ENCODE measurements at regions not wholly inside any gene's neighbourhood (a gene's known extent, or its start where the extent isn't known, plus 50 kb on each side); places are given as distances from the start of the nearest gene placed in this dataset.
"Not testable (repeated sequence)": the region's sequence is repeated elsewhere in the genome, so short reads cannot be mapped to it uniquely, and the experiment has no call there.

DNA sequence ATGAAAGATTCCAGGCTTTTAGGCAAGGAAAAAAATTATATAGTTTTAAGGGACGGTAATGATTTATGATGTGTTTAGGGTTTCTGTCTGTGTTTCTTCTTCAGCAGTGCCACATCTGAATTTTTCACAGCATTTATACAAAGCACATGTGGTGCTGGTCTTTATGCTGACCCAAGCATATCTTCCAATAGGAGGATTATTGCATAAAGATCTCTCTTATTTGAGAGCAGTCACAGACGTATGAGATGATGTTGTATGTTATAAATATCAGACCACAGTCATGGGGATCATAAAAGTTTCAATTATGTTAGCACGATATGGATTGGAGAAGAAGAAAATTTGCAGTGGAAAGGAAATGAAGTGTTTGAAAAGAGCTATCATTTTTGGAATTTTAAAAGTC lies 150.9 kb downstream of the RASEF start:
- TF ChIP-seq, protein P1, sequence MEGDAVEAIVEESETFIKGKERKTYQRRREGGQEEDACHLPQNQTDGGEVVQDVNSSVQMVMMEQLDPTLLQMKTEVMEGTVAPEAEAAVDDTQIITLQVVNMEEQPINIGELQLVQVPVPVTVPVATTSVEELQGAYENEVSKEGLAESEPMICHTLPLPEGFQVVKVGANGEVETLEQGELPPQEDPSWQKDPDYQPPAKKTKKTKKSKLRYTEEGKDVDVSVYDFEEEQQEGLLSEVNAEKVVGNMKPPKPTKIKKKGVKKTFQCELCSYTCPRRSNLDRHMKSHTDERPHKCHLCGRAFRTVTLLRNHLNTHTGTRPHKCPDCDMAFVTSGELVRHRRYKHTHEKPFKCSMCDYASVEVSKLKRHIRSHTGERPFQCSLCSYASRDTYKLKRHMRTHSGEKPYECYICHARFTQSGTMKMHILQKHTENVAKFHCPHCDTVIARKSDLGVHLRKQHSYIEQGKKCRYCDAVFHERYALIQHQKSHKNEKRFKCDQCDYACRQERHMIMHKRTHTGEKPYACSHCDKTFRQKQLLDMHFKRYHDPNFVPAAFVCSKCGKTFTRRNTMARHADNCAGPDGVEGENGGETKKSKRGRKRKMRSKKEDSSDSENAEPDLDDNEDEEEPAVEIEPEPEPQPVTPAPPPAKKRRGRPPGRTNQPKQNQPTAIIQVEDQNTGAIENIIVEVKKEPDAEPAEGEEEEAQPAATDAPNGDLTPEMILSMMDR (IDR thresholded peaks at IDR 0.05; ENCODE audit: low read depth, low read length), result no peak
- DNase-seq (ENCODE audit: low read depth, low spot score), result no peak
- no peak overlapping the region for H3K4me3 ChIP-seq (ENCODE audit: low read depth, low read length)
- in situ Hi-C loops (cut with HindIII; ENCODE audit: low sequenced_read_pairs), result no loop called here

DNA sequence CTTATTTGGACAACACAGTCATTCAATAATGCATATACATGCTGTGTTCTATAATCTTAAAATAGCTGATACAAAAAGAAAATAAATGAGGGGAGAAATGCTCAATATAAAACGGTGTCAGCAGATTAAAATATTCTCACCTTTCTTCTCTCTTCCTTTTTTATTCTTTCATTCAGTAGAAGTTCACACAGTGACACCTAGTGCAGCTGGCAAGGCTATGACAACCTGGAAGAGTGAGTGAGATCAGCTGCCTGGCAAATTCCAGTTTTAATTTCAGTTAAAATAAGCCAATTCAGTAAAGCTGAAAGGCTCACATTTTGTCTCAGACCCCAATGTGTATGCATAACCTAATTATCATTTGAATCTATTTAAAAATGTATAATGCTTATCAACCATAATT lies 150.3 kb downstream of the RASEF start:
- DNase-seq (ENCODE audit: low read depth, low spot score), result no peak
- H3K4me3 ChIP-seq (ENCODE audit: low read depth, low read length), result no peak overlapping the region
- in situ Hi-C loops (cut with HindIII; ENCODE audit: low sequenced_read_pairs), result no loop called here
- TF ChIP-seq, protein P1 (IDR thresholded peaks at IDR 0.05; ENCODE audit: low read depth, low read length), result peak; percentile 30

- in situ Hi-C loops (cut with HindIII; ENCODE audit: low sequenced_read_pairs); DNase-seq (ENCODE audit: low read depth, low spot score); H3K4me3 ChIP-seq (ENCODE audit: low read depth, low read length): not testable (repeated sequence)
Measured at GRCh38 chr9:82916238-82916637, 146.7 kb downstream of the RASEF start.

GRCh38 chr9:82920154-82920553 lies 142.8 kb downstream of the RASEF start:
- in situ Hi-C loops (cut with HindIII; ENCODE audit: low sequenced_read_pairs), result no loop called here
- no peak for DNase-seq (ENCODE audit: low read depth, low spot score)
- TF ChIP-seq, protein P1 (IDR thresholded peaks at IDR 0.05; ENCODE audit: low read depth, low read length), result no peak
- H3K4me3 ChIP-seq (ENCODE audit: low read depth, low read length), result no peak overlapping the region

DNA sequence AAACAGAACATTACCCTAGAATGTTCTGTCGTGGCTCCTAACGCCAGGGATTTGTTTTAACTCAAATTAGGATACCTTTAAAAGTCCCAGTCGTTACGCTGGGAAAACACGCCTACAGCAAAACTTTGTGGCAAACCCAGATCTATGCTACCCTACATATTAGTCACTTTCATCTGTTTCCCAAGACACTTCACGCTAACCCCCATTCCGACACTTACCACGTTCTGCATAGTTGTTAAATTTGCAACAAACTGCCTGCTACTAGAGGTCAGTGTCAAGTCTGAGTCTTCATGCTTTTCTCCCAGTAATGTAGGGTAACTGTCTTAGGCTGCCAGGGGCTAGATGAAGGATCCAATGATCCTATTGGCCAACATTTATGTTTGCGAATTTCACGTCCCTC lies 140.3 kb downstream of the RASEF start:
- no peak for DNase-seq (ENCODE audit: low read depth, low spot score)
- TF ChIP-seq, protein P1 (IDR thresholded peaks at IDR 0.05; ENCODE audit: low read depth, low read length), result no peak
- no peak overlapping the region for H3K4me3 ChIP-seq (ENCODE audit: low read depth, low read length)
- in situ Hi-C loops (cut with HindIII; ENCODE audit: low sequenced_read_pairs), result no loop called here

- no peak overlapping the region for H3K4me3 ChIP-seq (ENCODE audit: low read depth, low read length)
- DNase-seq (ENCODE audit: low read depth, low spot score), result peak; percentile 32
- TF ChIP-seq, protein P1 (IDR thresholded peaks at IDR 0.05; ENCODE audit: low read depth, low read length), result no peak
- in situ Hi-C loops (cut with HindIII; ENCODE audit: low sequenced_read_pairs), result no loop called here
Measured at GRCh38 chr9:82923092-82923911, 139.6 kb downstream of the RASEF start.

GRCh38 chr9:82923912-82924605 lies 138.9 kb downstream of the RASEF start:
- DNase-seq (ENCODE audit: low read depth, low spot score), result no peak
- H3K4me3 ChIP-seq (ENCODE audit: low read depth, low read length), result no peak overlapping the region
- in situ Hi-C loops (cut with HindIII; ENCODE audit: low sequenced_read_pairs), result no loop called here
- TF ChIP-seq, protein P1 (IDR thresholded peaks at IDR 0.05; ENCODE audit: low read depth, low read length), result no peak

Measured in astrocyte of the spinal cord (primary cell).